ENCODE measurements at regions not wholly inside any gene's neighbourhood (a gene's known extent, or its start where the extent isn't known, plus 50 kb on each side); places are given as distances from the start of the nearest gene placed in this dataset.

DNA sequence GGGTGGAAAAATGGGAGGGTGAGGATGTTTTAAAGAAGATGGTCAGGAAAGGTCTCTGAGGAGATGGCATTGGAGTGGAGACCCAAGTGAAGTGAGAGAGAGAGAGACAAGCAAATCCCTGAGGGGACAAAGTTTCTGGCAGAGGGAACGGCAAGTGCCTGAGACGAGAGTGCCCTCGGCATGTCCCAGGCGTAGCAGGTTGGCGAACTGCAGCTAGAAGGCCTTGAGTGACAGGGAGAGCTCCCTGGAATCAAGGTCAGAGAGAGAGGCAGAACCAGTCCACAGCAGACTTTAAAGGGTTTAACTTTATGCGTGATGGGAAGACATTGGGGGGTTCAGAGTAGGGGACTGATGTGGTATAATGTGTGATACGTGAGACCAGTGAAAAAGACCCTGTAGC lies 150.2 kb upstream of the HAND2 start:
- TF ChIP-seq, protein P1, sequence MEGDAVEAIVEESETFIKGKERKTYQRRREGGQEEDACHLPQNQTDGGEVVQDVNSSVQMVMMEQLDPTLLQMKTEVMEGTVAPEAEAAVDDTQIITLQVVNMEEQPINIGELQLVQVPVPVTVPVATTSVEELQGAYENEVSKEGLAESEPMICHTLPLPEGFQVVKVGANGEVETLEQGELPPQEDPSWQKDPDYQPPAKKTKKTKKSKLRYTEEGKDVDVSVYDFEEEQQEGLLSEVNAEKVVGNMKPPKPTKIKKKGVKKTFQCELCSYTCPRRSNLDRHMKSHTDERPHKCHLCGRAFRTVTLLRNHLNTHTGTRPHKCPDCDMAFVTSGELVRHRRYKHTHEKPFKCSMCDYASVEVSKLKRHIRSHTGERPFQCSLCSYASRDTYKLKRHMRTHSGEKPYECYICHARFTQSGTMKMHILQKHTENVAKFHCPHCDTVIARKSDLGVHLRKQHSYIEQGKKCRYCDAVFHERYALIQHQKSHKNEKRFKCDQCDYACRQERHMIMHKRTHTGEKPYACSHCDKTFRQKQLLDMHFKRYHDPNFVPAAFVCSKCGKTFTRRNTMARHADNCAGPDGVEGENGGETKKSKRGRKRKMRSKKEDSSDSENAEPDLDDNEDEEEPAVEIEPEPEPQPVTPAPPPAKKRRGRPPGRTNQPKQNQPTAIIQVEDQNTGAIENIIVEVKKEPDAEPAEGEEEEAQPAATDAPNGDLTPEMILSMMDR (IDR thresholded peaks at IDR 0.05; ENCODE audit: low read depth, low read length): no peak
- no peak overlapping the region for H3K4me3 ChIP-seq (ENCODE audit: low read depth, low read length)

DNA sequence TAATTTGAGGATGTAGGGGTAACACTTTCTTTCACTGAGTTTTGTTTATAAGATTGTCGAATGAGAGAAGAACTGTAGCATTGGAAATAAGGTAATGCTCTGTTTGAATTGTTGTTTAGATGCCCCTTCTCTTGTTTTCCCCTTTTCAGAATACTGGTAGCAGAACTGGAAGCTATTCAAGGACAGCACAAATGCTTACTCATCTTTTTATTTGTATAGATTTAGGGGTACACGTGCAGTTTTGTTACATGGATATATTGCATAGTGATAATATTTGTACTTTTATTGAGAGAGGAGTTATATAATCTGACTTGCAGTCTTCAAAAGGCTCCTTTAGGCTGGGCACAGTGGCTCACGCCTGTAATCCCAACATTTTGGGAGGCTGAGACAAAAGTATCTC lies 145.4 kb upstream of the HAND2 start:
- no peak overlapping the region for H3K4me3 ChIP-seq (ENCODE audit: low read depth, low read length)
- TF ChIP-seq, protein P1 (IDR thresholded peaks at IDR 0.05; ENCODE audit: low read depth, low read length): no peak

DNA sequence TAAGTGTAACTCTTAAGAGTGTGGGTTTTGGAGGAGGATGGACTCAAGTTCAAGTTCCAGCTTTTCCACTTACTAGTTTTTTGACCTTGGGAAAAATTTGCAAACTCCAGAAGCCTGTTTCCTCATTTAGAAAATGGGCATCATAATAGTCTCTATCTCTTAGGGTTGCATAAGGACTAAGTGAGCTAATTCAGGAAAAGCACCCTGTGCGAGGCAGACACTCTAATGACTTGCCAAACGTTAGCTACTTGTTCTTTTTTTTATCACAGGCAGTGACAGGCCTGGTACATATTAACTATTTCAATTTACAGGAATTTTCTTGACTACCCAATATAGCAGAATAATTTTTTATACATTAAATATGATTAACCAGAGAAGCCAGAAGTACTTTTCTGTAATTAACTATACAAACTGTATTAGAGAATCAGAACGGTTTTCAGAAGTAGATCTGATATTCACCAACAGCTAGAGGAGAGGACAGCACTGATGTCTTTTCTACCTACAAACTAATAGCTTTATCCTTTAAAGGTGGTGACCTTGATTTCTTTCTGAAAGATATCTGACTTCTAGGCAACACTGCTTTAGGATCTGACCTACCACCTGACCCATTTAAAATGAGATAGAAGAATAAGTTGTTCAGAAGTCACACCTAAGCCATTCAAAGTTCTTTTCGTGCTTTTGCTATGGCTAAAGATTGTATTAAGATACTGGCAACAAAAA lies 139.6 kb upstream of the HAND2 start:
- TF ChIP-seq, protein P1 (IDR thresholded peaks at IDR 0.05; ENCODE audit: low read depth, low read length): no peak
- 0 out of 2 replicates have a peak overlapping the region, but pooled peaks have one; percentile 4 for H3K4me3 ChIP-seq (ENCODE audit: low read depth, low read length)

DNA sequence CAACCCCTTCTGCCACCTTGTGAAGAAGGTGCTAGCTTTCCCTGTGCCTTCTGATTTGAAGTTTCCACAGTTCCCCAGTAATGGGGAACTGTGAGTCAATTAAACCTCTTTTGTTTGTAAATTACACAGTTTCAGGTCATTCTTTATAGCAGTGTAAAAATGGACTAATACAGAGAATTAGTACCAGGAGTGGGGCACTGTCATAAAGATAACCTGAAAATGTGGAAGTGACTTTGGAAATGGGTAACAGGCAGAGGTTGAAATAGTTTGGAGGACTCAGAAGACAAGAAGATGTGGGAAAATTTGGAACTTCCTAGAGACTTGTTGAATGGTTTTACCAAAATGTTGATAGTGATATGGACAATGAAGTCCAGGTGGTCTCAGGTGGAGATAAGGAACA lies 131.0 kb upstream of the HAND2 start:
- TF ChIP-seq, protein P1 (IDR thresholded peaks at IDR 0.05; ENCODE audit: low read depth, low read length): no peak
- H3K4me3 ChIP-seq (ENCODE audit: low read depth, low read length): no peak overlapping the region

DNA sequence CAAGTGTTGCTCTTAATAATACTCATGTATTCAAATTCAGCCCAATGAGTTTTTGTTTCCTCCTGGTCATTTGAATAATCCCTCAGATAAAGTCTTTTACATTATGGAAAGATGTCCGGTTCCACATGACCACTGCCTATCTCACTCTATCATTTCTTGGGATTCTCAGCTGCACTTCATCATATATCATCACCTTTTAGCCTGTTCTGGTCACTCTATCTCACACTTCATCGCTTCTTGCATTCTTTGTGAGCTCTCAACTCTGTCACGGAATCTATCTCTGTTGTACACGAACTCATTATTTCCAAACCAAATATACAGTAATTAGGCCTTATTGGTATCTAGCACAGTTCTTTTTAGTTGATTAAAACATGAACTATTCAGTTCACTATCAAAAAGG lies 126.9 kb upstream of the HAND2 start:
- TF ChIP-seq, protein P1 (IDR thresholded peaks at IDR 0.05; ENCODE audit: low read depth, low read length): no peak
- no peak overlapping the region for H3K4me3 ChIP-seq (ENCODE audit: low read depth, low read length)

DNA sequence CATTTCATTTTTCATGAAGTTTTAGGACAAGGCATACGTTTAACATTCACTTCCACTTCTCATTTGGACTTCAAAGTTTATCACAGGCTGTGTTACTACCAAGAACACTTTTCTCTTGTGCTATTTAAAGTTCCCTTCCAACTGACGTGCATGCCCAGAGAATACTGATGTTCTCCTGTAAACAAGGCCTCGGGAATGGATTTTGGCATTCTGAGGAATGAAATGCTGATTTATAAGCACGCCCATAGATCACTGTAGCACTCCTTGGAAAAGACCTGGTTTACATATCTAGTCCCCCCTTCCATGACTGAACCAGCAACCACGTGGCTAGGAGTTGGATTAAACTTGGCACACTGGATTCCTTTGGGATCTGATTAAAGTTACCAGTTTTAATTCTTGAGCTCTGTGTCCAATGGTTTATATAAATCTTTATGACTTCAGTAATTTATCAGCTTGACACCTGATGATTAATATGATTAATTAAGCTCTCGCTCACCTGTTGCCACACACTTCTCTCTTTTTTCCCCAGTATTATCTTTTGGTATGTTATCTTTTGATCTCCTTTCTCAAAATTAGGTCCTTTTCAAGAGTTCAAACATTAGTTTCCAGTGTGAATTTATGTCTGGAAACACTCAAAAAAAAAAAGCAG lies 122.4 kb upstream of the HAND2 start:
- H3K4me3 ChIP-seq (ENCODE audit: low read depth, low read length): no peak overlapping the region
- TF ChIP-seq, protein P1 (IDR thresholded peaks at IDR 0.05; ENCODE audit: low read depth, low read length): no peak

- H3K4me3 ChIP-seq (ENCODE audit: low read depth, low read length): no peak overlapping the region
- TF ChIP-seq, protein P1 (IDR thresholded peaks at IDR 0.05; ENCODE audit: low read depth, low read length): no peak
Observed at GRCh38 chr4:173651651-173652282, 121.7 kb upstream of the HAND2 start.

All from WI38 (cell line).